ENCODE measurements at regions not wholly inside any gene's neighbourhood (a gene's known extent, or its start where the extent isn't known, plus 50 kb on each side); places are given as distances from the start of the nearest gene placed in this dataset.

GRCh38 chrX:139091878-139092277 is 380.4 kb upstream of the FGF13 start:
- TF ChIP-seq CTCF (conservative IDR thresholded peaks at IDR 0.05; ENCODE audit: low read length) (no peak), EZH2phosphoT487 (IDR thresholded peaks at IDR 0.05; ENCODE audit: borderline replicate concordance, low read depth, low read length) (no peak)
